Stimulated activated CD8-positive, alpha-beta memory T cell treated with anti-CD3 and anti-CD28 coated beads, Interleukin-15, amount 100 ng/mL, for 1 hour (primary cell): ENCODE measurements at regions not wholly inside any gene's neighbourhood (a gene's known extent, or its start where the extent isn't known, plus 50 kb on each side); places are given as distances from the start of the nearest gene placed in this dataset.

Experiments used
- DNase-seq: peaks from one replicate; pipeline ENCODE4 v3.0.0-alpha.2; 2020; ENCODE audit warnings: low read depth

- no peak for DNase-seq
These were observed 194.6 kb downstream of the NRIP1 start for GRCh38 chr21:14869984-14870852.

- DNase-seq = no peak
These were observed 197.7 kb downstream of the NRIP1 start for GRCh38 chr21:14866859-14867765.

- DNase-seq = no peak
These were observed 200.4 kb downstream of the NRIP1 start for GRCh38 chr21:14864211-14865021.

GRCh38 chr21:14863745-14864210, 201.0 kb downstream of the NRIP1 start:
- no peak for DNase-seq

- no peak for DNase-seq
These were observed 201.7 kb downstream of the NRIP1 start for GRCh38 chr21:14862794-14863720.

GRCh38 chr21:14858311-14858710, 206.5 kb downstream of the NRIP1 start:
- no peak for DNase-seq

GRCh38 chr21:14857529-14857928, 207.3 kb downstream of the NRIP1 start:
- DNase-seq = no peak

GRCh38 chr21:14850394-14850793, 214.4 kb downstream of the NRIP1 start:
- DNase-seq = no peak

GRCh38 chr21:14846621-14847020, 218.2 kb downstream of the NRIP1 start:
- DNase-seq = no peak

- no peak for DNase-seq
These were observed 220.8 kb downstream of the NRIP1 start for GRCh38 chr21:14844001-14844400.

GRCh38 chr21:14842601-14843000, 222.2 kb downstream of the NRIP1 start:
- no peak for DNase-seq

- no peak for DNase-seq
These were observed 223.0 kb downstream of the NRIP1 start for GRCh38 chr21:14841511-14842472.

- DNase-seq = no peak
These were observed 226.4 kb downstream of the NRIP1 start for GRCh38 chr21:14838400-14838799.

- no peak for DNase-seq
These were observed 227.8 kb downstream of the NRIP1 start for GRCh38 chr21:14836950-14837349.

GRCh38 chr21:14833666-14834351, 231.0 kb downstream of the NRIP1 start:
- DNase-seq = no peak

- DNase-seq = no peak
These were observed 231.6 kb downstream of the NRIP1 start for GRCh38 chr21:14833241-14833640.

- no peak for DNase-seq
These were observed 234.5 kb downstream of the NRIP1 start for GRCh38 chr21:14830307-14830706.

GRCh38 chr21:14829685-14830084, 235.1 kb downstream of the NRIP1 start:
- no peak for DNase-seq

- no peak for DNase-seq
These were observed 237.3 kb downstream of the NRIP1 start for GRCh38 chr21:14827468-14827867.
